ENCODE measurements at regions not wholly inside any gene's neighbourhood (a gene's known extent, or its start where the extent isn't known, plus 50 kb on each side); places are given as distances from the start of the nearest gene placed in this dataset.

DNA sequence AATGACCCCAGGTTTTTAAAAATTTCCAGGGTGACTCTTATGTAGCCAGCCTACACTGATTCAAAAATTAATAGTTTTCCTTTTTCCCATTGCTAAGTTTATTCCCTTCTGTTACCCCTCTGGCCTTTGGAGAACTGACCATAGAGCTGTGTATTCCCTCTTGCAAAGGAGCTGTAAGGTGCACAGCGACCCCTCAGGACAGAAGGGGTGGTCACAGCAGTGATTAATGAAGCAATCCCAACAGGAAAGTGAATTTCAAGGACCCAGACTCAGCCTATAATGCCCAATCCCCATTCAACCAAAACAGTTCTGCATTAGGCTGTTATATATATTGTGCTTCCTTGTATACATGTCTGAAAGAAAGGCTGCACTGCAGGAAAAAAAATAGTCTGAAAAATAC is 147.1 kb downstream of the WT1 start:
- intact Hi-C loops (cut with micrococcal nuclease; ENCODE audit: unreplicated experiment): no loop called here
- Mint-ChIP-seq H3K4me1 (ENCODE audit: low read depth, unreplicated experiment) (no peaks in the 10 kb centered on the region), H3K36me3 (ENCODE audit: insufficient read depth, unreplicated experiment) (no peaks in the 10 kb centered on the region), H3K27me3 (ENCODE audit: unreplicated experiment) (peaks cover 67% of the 10 kb centered on the region), H3K27ac (ENCODE audit: unreplicated experiment) (no peak overlapping the region), H3K9me3 (ENCODE audit: low read depth, unreplicated experiment) (no peaks in the 10 kb centered on the region), H3K4me3 (ENCODE audit: low read depth, unreplicated experiment) (no peak overlapping the region)
- TF ChIP-seq, protein P1, sequence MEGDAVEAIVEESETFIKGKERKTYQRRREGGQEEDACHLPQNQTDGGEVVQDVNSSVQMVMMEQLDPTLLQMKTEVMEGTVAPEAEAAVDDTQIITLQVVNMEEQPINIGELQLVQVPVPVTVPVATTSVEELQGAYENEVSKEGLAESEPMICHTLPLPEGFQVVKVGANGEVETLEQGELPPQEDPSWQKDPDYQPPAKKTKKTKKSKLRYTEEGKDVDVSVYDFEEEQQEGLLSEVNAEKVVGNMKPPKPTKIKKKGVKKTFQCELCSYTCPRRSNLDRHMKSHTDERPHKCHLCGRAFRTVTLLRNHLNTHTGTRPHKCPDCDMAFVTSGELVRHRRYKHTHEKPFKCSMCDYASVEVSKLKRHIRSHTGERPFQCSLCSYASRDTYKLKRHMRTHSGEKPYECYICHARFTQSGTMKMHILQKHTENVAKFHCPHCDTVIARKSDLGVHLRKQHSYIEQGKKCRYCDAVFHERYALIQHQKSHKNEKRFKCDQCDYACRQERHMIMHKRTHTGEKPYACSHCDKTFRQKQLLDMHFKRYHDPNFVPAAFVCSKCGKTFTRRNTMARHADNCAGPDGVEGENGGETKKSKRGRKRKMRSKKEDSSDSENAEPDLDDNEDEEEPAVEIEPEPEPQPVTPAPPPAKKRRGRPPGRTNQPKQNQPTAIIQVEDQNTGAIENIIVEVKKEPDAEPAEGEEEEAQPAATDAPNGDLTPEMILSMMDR (IDR thresholded peaks at IDR 0.05; ENCODE audit: unreplicated experiment): no peak
- no peak for DNase-seq
- no TSS peak for BruUV-seq (replicated peaks)
- CTCF ChIA-PET: no interaction called here

DNA sequence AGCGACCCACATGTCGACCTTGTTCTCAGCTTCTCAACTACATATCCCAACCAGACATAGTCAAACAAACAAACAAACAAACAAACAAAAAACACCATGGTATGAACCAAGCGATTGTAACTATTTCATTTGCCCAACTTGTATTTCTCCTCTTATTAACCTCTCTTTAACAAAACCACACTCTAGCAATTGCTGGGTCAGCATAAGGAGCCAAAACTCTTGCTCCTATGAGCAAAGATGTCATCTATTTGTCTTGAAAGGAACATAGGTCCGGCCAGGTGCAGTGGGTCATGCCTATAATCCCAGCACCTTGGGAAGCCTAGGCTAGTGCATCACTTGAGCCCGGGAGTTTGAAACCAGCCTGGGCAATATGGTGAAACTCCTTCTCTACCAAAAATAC is 145.6 kb downstream of the WT1 start:
- BruUV-seq (replicated peaks): no TSS peak
- intact Hi-C loops (cut with micrococcal nuclease; ENCODE audit: unreplicated experiment): no loop called here

DNA sequence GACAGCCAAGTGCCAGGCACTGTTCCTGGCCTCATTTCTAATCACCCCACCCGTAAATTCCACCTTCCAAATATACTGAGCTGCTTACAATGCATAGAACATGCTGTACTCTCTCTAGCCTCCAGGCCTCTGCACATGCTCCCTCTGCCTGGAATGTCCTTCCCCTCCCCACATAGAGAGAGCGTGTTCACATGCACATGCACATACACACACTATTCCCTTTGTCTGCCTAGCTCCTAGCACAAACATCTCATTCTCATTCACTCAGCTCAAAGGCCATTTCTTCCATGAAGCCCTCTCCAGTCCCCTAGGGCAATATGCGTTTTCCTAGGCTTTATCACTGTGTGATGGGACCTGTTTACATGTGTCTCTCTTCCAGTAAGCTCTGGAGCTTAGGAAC is 144.6 kb downstream of the WT1 start:
- DNase-seq: no peak
- Mint-ChIP-seq H3K4me3 (ENCODE audit: low read depth, unreplicated experiment) (no peak overlapping the region), H3K4me1 (ENCODE audit: low read depth, unreplicated experiment) (no peaks in the 10 kb centered on the region), H3K36me3 (ENCODE audit: insufficient read depth, unreplicated experiment) (no peaks in the 10 kb centered on the region), H3K27ac (ENCODE audit: unreplicated experiment) (no peak overlapping the region), H3K27me3 (ENCODE audit: unreplicated experiment) (peaks cover 48% of the 10 kb centered on the region), H3K9me3 (ENCODE audit: low read depth, unreplicated experiment) (no peaks in the 10 kb centered on the region)
- TF ChIP-seq, protein P1 (IDR thresholded peaks at IDR 0.05; ENCODE audit: unreplicated experiment): no peak
- no TSS peak for BruUV-seq (replicated peaks)
- CTCF ChIA-PET: no interaction called here
- intact Hi-C loops (cut with micrococcal nuclease; ENCODE audit: unreplicated experiment): no loop called here

More for the DNA sequence above, 145.6 kb downstream of the WT1 start:
- Mint-ChIP-seq H3K4me1 (ENCODE audit: low read depth, unreplicated experiment) (no peaks in the 10 kb centered on the region), H3K27me3 (ENCODE audit: unreplicated experiment) (peaks cover 53% of the 10 kb centered on the region), H3K4me3 (ENCODE audit: low read depth, unreplicated experiment) (no peak overlapping the region), H3K9me3 (ENCODE audit: low read depth, unreplicated experiment) (no peaks in the 10 kb centered on the region), H3K27ac (ENCODE audit: unreplicated experiment) (no peak overlapping the region), H3K36me3 (ENCODE audit: insufficient read depth, unreplicated experiment) (no peaks in the 10 kb centered on the region)
- TF ChIP-seq, protein P1 (IDR thresholded peaks at IDR 0.05; ENCODE audit: unreplicated experiment): no peak
- no peak for DNase-seq
- CTCF ChIA-PET: no interaction called here

DNA sequence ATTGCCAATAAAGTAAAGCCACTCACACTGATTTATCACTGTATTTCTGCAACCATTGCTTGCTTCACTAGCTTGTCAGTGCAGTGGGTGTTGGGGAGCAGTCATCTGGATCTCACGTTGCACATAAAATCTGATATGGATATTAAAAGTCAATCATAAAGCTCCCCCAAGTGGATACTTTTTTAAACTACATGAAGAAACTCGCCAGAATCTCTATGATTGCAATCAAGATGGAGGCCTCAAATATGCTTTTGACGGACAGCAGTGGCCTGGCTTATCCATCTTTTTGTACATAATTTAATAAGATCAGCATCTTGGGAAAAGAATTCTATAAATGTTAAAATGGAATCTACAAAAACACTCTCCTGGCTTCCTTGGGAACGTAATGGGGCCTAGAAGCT is 137.7 kb downstream of the WT1 start:
- Mint-ChIP-seq H3K9me3 (ENCODE audit: low read depth, unreplicated experiment) (no peaks in the 10 kb centered on the region), H3K27me3 (ENCODE audit: unreplicated experiment) (peaks cover 63% of the 10 kb centered on the region), H3K4me1 (ENCODE audit: low read depth, unreplicated experiment) (no peaks in the 10 kb centered on the region), H3K27ac (ENCODE audit: unreplicated experiment) (no peak overlapping the region), H3K4me3 (ENCODE audit: low read depth, unreplicated experiment) (no peak overlapping the region), H3K36me3 (ENCODE audit: insufficient read depth, unreplicated experiment) (no peaks in the 10 kb centered on the region)
- peak; percentile 2 for DNase-seq
- intact Hi-C loops (cut with micrococcal nuclease; ENCODE audit: unreplicated experiment): loop anchor here (2.0 to 5.0 kb wide), 4 partner anchors 121 to 1335 kb away; no protein-coding TSS in a partner anchor
- TF ChIP-seq, protein P1 (IDR thresholded peaks at IDR 0.05; ENCODE audit: unreplicated experiment): peak; percentile 27
- no TSS peak for BruUV-seq (replicated peaks)
- CTCF ChIA-PET: interaction anchor here (1.3 kb wide), 1 partner anchor 1190 kb away, joined by 8 read pairs; no protein-coding TSS in a partner anchor
